ENCODE measurements at regions not wholly inside any gene's neighbourhood (a gene's known extent, or its start where the extent isn't known, plus 50 kb on each side); places are given as distances from the start of the nearest gene placed in this dataset.

GRCh38 chr9:106481013-106481609, 381.9 kb upstream of the ZNF462 start:
- no peak for DNase-seq (ENCODE audit: low spot score)
- Histone ChIP-seq H3K27me3 (ENCODE audit: control insufficient read depth in 4 of 4, insufficient read depth in 4 of 4, low read length in 3 of 4) (no peaks in the 10 kb centered on the region), H3K9ac (ENCODE audit: low read depth in 1 of 2, low read length in 2 of 2) (no peak overlapping the region), H3K9me3 (ENCODE audit: control insufficient read depth in 4 of 4, low read length in 3 of 4) (no peaks in the 10 kb centered on the region), H3K4me1 (ENCODE audit: control insufficient read depth in 4 of 4, insufficient read depth in 4 of 4, low read length in 3 of 4) (peaks cover 0 to 18% (median 14%) of the 10 kb centered on the region in 4 donors), H3K4me3 (ENCODE audit: low read depth in 1 of 3, low read length in 3 of 3) (no peak overlapping the region), H3K36me3 (ENCODE audit: control insufficient read depth in 4 of 4, insufficient read depth in 3 of 4, low read depth in 1 of 4, low read length in 3 of 4) (no peaks in the 10 kb centered on the region), H3K27ac (ENCODE audit: low read depth in 1 of 2, low read length in 2 of 2) (no peak overlapping the region)
- 84% methylated on average over 5 of the region's 5 CpGs for WGBS
- TF ChIP-seq RXRA (IDR thresholded peaks at IDR 0.05), result no peak
- no peak for TF ChIP-seq TAF1 (conservative IDR thresholded peaks at IDR 0.05)
- no peak for TF ChIP-seq FOXA1 (IDR thresholded peaks at IDR 0.05)
- no peak for TF ChIP-seq ZBTB33 (IDR thresholded peaks at IDR 0.05)
- TF ChIP-seq MAX (IDR thresholded peaks at IDR 0.05), result no peak
- TF ChIP-seq JUND (IDR thresholded peaks at IDR 0.05), result no peak
- TF ChIP-seq, protein P1, sequence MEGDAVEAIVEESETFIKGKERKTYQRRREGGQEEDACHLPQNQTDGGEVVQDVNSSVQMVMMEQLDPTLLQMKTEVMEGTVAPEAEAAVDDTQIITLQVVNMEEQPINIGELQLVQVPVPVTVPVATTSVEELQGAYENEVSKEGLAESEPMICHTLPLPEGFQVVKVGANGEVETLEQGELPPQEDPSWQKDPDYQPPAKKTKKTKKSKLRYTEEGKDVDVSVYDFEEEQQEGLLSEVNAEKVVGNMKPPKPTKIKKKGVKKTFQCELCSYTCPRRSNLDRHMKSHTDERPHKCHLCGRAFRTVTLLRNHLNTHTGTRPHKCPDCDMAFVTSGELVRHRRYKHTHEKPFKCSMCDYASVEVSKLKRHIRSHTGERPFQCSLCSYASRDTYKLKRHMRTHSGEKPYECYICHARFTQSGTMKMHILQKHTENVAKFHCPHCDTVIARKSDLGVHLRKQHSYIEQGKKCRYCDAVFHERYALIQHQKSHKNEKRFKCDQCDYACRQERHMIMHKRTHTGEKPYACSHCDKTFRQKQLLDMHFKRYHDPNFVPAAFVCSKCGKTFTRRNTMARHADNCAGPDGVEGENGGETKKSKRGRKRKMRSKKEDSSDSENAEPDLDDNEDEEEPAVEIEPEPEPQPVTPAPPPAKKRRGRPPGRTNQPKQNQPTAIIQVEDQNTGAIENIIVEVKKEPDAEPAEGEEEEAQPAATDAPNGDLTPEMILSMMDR (IDR thresholded peaks at IDR 0.05; ENCODE audit: low read depth, low read length, missing input control), result no peak
- no peak for TF ChIP-seq GABPA (IDR thresholded peaks at IDR 0.05 in 1 of 2, conservative IDR thresholded peaks at IDR 0.05 in 1 of 2)

GRCh38 chr9:106482733-106483132, 380.2 kb upstream of the ZNF462 start:
- TF ChIP-seq, protein P1 (IDR thresholded peaks at IDR 0.05; ENCODE audit: low read depth, low read length, missing input control), result no peak
- TF ChIP-seq YY1 (IDR thresholded peaks at IDR 0.05) (no peak), RAD21 (IDR thresholded peaks at IDR 0.05) (no peak), EGR1 (IDR thresholded peaks at IDR 0.05; ENCODE audit: low read depth in 2 of 2) (no peak), TAF1 (conservative IDR thresholded peaks at IDR 0.05) (no peak), NR2F2 (IDR thresholded peaks at IDR 0.05) (no peak), FOXA1 (IDR thresholded peaks at IDR 0.05) (no peak), HNF4A (conservative IDR thresholded peaks at IDR 0.05) (no peak), FOXA2 (IDR thresholded peaks at IDR 0.05) (no peak), ZBTB33 (IDR thresholded peaks at IDR 0.05) (no peak), SP1 (IDR thresholded peaks at IDR 0.05) (no peak), GABPA (IDR thresholded peaks at IDR 0.05 in 1 of 2, conservative IDR thresholded peaks at IDR 0.05 in 1 of 2) (no peak), RXRA (IDR thresholded peaks at IDR 0.05) (no peak)
- TF ChIP-seq, protein P2, sequence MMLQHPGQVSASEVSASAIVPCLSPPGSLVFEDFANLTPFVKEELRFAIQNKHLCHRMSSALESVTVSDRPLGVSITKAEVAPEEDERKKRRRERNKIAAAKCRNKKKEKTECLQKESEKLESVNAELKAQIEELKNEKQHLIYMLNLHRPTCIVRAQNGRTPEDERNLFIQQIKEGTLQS (IDR thresholded peaks at IDR 0.05), result no peak
- H3K27ac ChIP-seq (ENCODE audit: low read depth in 1 of 2, low read length in 2 of 2), result no peak overlapping the region
- H3K27me3 ChIP-seq (ENCODE audit: control insufficient read depth in 4 of 4, insufficient read depth in 4 of 4, low read length in 3 of 4), result no peaks in the 10 kb centered on the region
- H3K4me3 ChIP-seq (ENCODE audit: low read depth in 1 of 3, low read length in 3 of 3), result no peak overlapping the region
- no peak for DNase-seq (ENCODE audit: low spot score)
- no peak overlapping the region for H3K9ac ChIP-seq (ENCODE audit: low read depth in 1 of 2, low read length in 2 of 2)
- no peaks in the 10 kb centered on the region for H3K9me3 ChIP-seq (ENCODE audit: control insufficient read depth in 4 of 4, low read length in 3 of 4)
- no peaks in the 10 kb centered on the region for H3K36me3 ChIP-seq (ENCODE audit: control insufficient read depth in 4 of 4, insufficient read depth in 3 of 4, low read depth in 1 of 4, low read length in 3 of 4)
- peaks cover 0 to 18% (median 14%) of the 10 kb centered on the region in 4 donors for H3K4me1 ChIP-seq (ENCODE audit: control insufficient read depth in 4 of 4, insufficient read depth in 4 of 4, low read length in 3 of 4)

Data from liver (tissue), 8 donors.